ENCODE measurements at regions not wholly inside any gene's neighbourhood (a gene's known extent, or its start where the extent isn't known, plus 50 kb on each side); places are given as distances from the start of the nearest gene placed in this dataset.

DNA sequence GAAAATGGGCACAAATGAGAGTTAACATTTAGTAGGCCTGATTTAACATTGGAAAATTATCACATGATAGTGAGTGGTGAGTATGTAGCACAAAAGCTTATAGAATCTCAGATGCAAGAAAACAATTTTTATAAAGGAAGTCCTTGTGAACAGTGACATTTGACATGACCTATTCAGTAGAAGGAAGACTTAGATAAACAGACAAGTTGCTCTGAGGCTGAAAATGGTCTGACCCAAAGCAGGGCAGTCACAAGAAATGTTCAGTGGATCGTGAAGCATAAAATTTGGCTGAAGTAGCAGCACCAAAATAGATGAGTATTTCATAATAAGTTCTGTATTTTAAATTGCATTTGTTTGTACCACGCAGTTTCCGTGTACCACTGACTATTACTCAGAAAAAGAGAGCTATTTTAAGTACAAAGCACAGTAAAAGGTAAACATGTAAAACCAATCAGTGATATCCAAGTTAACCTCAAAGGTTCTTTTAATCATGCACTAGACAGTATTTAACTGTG, 605.7 kb upstream of the PABPC4L start:
- TF ChIP-seq FOXA1 (IDR thresholded peaks at IDR 0.05) (no peak), ZNF384 (IDR thresholded peaks at IDR 0.05) (no peak), TARDBP (IDR thresholded peaks at IDR 0.05) (no peak), FOXM1 (IDR thresholded peaks at IDR 0.05; ENCODE audit: borderline replicate concordance) (no peak), ARNT (IDR thresholded peaks at IDR 0.05) (no peak), BHLHE40 (IDR thresholded peaks at IDR 0.05; ENCODE audit: borderline replicate concordance) (no peak), SP1 (IDR thresholded peaks at IDR 0.05) (no peak), L3MBTL2 (conservative IDR thresholded peaks at IDR 0.05) (no peak), LEF1 (IDR thresholded peaks at IDR 0.05; ENCODE audit: borderline replicate concordance) (no peak), SUZ12 (IDR thresholded peaks at IDR 0.05) (no peak)
- TF ChIP-seq, protein P1, sequence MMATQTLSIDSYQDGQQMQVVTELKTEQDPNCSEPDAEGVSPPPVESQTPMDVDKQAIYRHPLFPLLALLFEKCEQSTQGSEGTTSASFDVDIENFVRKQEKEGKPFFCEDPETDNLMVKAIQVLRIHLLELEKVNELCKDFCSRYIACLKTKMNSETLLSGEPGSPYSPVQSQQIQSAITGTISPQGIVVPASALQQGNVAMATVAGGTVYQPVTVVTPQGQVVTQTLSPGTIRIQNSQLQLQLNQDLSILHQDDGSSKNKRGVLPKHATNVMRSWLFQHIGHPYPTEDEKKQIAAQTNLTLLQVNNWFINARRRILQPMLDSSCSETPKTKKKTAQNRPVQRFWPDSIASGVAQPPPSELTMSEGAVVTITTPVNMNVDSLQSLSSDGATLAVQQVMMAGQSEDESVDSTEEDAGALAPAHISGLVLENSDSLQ (IDR thresholded peaks at IDR 0.05), result no peak
